Heart left ventricle (tissue), 16 donors: ENCODE measurements at regions not wholly inside any gene's neighbourhood (a gene's known extent, or its start where the extent isn't known, plus 50 kb on each side); places are given as distances from the start of the nearest gene placed in this dataset.

Experiments
- ATAC-seq, 4 donors: fragments of 200-7000 bp; cut with Tn5 transposase; one replicate each; pipeline ENCODE4 v1.9.1; 2020 to 2022; ENCODE audit warnings: moderate library complexity in 4 of 4, mild to moderate bottlenecking in 3 of 4, moderate number of reproducible peaks in 1 of 4
- DNase-seq, 5 donors: peaks; one replicate each; pipeline ENCODE4 v3.0.0-alpha.2; 2020
- H3K27ac ChIP-seq, 12 donors: fragments of 200-600 bp; sonication (generic) in 4 of 12; one replicate each; pipeline versions ENCODE4 v1.5.0 to v1.8.0; 2016 to 2022; ENCODE audit warnings: mild to moderate bottlenecking in 2 of 12
- H3K27me3 ChIP-seq, 9 donors: fragments of 200-600 bp; sonication (generic) in 2 of 9; one replicate each; pipeline versions ENCODE4 v1.5.1 to v1.8.0; 2016 to 2022; ENCODE audit warnings: mild to moderate bottlenecking in 3 of 9
- H3K36me3 ChIP-seq, 9 donors: fragments of 200-600 bp; sonication (generic) in 2 of 9; one replicate each; pipeline versions ENCODE4 v1.5.0 to v1.8.0; 2018 to 2022; ENCODE audit warnings: mild to moderate bottlenecking in 2 of 9
- H3K4me1 ChIP-seq, 12 donors: fragments of 200-600 bp; sonication (generic) in 4 of 12; one replicate each; pipeline versions ENCODE4 v1.5.0 to v1.8.0; 2016 to 2022; ENCODE audit warnings: mild to moderate bottlenecking in 3 of 12
- H3K4me3 ChIP-seq, 12 donors: fragments of 200-600 bp; sonication (generic) in 4 of 12; one replicate each; pipeline versions ENCODE4 v1.5.0 to v1.8.0; 2017 to 2022; ENCODE audit warnings: mild to moderate bottlenecking in 9 of 12, moderate library complexity in 4 of 12
- H3K9me3 ChIP-seq, 12 donors: fragments of 200-600 bp; sonication (generic) in 4 of 12; one replicate each; pipeline versions ENCODE4 v1.5.0 to v1.8.0; 2016 to 2022; ENCODE audit warnings: mild to moderate bottlenecking in 1 of 12
- CTCF ChIP-seq, 12 donors: fragments of 200-600 bp; sonication (generic) in 4 of 12; IDR thresholded peaks; one replicate each; pipeline versions ENCODE4 v1.5.0 to v1.8.0; 2018 to 2022; ENCODE audit warnings: antibody characterized with exemption in 12 of 12, mild to moderate bottlenecking in 5 of 12
- POLR2A ChIP-seq, 2 donors: fragments of 450-650 bp; IDR thresholded peaks; one replicate each; pipeline ENCODE4 v1.6.1; 2017; ENCODE audit warnings: antibody characterized with exemption in 2 of 2, mild to moderate bottlenecking in 2 of 2, moderate library complexity in 2 of 2
- WGBS, 4 donors: extraction: QIAGEN DNeasy Blood & Tissue Kit in 2 of 4; methylation state at CpG; one replicate each; pipeline versions ENCODE4 v1.1.5 to v1.1.7; 2013 to 2018; 5-methylcytosine and 5-hydroxymethylcytosine counted together
- intact Hi-C, 10 donors: fragments of 100-400 bp; cut with DNase I; formaldehyde crosslinking; loops; one replicate each; pipeline versions ENCODE4 v1.11.1 to v1.14.2; 2022
- donor health status: ischemic (EF 13 %, LVEDD 7.1; RV severe dilation, severe dysfunction).
- donor health status: healthy with polysubstance abuse.
- donor health status: DM: no; HTN: yes; CAD: no.
- donor health status: DM: no; HTN: no; CAD: no.
- donor health status: ischemic (EF 25% LVEDD 6.9; RV normal size, moderate dysfunction).
- donor health status: ischemic (EF 25% LVEDD 5.7; RV mildly dilated, moderate dysfunction).
- donor health status: healthy.
- donor health status: DM: yes; HTN: yes; CAD: no.
- donor health status: ischemic (EF 35%, LVEDD 5.7; RV mildly dilated, moderate dysfunction).
- donor health status: nonischemic (EF 11% LVEDD 7.7; RV severe dilation, severe dysfunction).
- donor health status: DM: yes; HTN: yes; CAD: no.
- donor health status: PGD.
- donor health status: ischemic (EF 29% LVEDD 5.4; RV normal size, mild dysfunction).
- donor health status: nonischemic (EF 23%, LVEDD 6.1; RV moderate dilation, normal function).

- ATAC-seq (no peak), DNase-seq (no peak)
- Histone ChIP-seq H3K9me3 (peaks cover 0 to 13% (median 0%) of the 10 kb centered on the region in 12 donors), H3K27me3 (no peaks in the 10 kb centered on the region), H3K4me1 (no peaks in the 10 kb centered on the region), H3K36me3 (no peaks in the 10 kb centered on the region), H3K27ac (no peak overlapping the region), H3K4me3 (no peak overlapping the region)
- intact Hi-C loops, result no loop called here
- 32 to 86% (median 82%) methylated on average over 2 of the region's 2 CpGs for WGBS, 4 donors
- TF ChIP-seq POLR2A (IDR thresholded peaks at IDR 0.05), result no peak
- TF ChIP-seq CTCF (IDR thresholded peaks at IDR 0.05), result no peak
Measured at GRCh38 chr13:62302341-62302740, 886.7 kb upstream of the PCDH20 start.

- intact Hi-C loops, result no loop called here
- DNase-seq (no peak), ATAC-seq (no peak)
Measured at GRCh38 chr13:62299988-62300387, 884.3 kb upstream of the PCDH20 start.

GRCh38 chr13:62296812-62297211 lies 881.2 kb upstream of the PCDH20 start:
- Histone ChIP-seq H3K4me3 (no peak overlapping the region), H3K9me3 (no peaks in the 10 kb centered on the region), H3K4me1 (no peaks in the 10 kb centered on the region), H3K27ac (no peak overlapping the region), H3K27me3 (no peaks in the 10 kb centered on the region), H3K36me3 (no peaks in the 10 kb centered on the region)
- DNase-seq (no peak), ATAC-seq (no peak)
- intact Hi-C loops, result no loop called here
- TF ChIP-seq CTCF (IDR thresholded peaks at IDR 0.05) (no peak), POLR2A (IDR thresholded peaks at IDR 0.05) (no peak)

More at GRCh38 chr13:62299988-62300387, 884.3 kb upstream of the PCDH20 start:
- TF ChIP-seq CTCF (IDR thresholded peaks at IDR 0.05) (no peak), POLR2A (IDR thresholded peaks at IDR 0.05) (no peak)
- no peak overlapping the region for H3K27ac ChIP-seq
- 35 to 42% (median 40%) methylated on average over 3 of the region's 3 CpGs for WGBS, 4 donors
- H3K4me1 ChIP-seq, result no peaks in the 10 kb centered on the region
- H3K4me3 ChIP-seq, result no peak overlapping the region
- no peaks in the 10 kb centered on the region for H3K36me3 ChIP-seq
- H3K9me3 ChIP-seq, result peaks cover 0 to 13% (median 0%) of the 10 kb centered on the region in 12 donors
- H3K27me3 ChIP-seq, result no peaks in the 10 kb centered on the region

GRCh38 chr13:62294244-62294643 lies 878.6 kb upstream of the PCDH20 start:
- DNase-seq, result no peak
- intact Hi-C loops, result no loop called here
- H3K36me3 ChIP-seq, result no peaks in the 10 kb centered on the region
- 64 to 80% (median 68%) methylated on average over 4 of the region's 4 CpGs for WGBS, 4 donors
- no peaks in the 10 kb centered on the region for H3K27me3 ChIP-seq
- peaks cover 0 to 3% (median 0%) of the 10 kb centered on the region in 12 donors for H3K9me3 ChIP-seq
- no peaks in the 10 kb centered on the region for H3K4me1 ChIP-seq
- H3K27ac ChIP-seq, result no peak overlapping the region
- TF ChIP-seq CTCF (IDR thresholded peaks at IDR 0.05) (no peak), POLR2A (IDR thresholded peaks at IDR 0.05) (no peak)
- no peak overlapping the region for H3K4me3 ChIP-seq
- no peak for ATAC-seq
